COLO668 (cell line): ENCODE measurements at regions not wholly inside any gene's neighbourhood (a gene's known extent, or its start where the extent isn't known, plus 50 kb on each side); places are given as distances from the start of the nearest gene placed in this dataset.
"Not testable (repeated sequence)": the region's sequence is repeated elsewhere in the genome, so short reads cannot be mapped to it uniquely, and the experiment has no call there.

ENCODE experiments used
- DNase-seq: peaks from one replicate; lab custom pipeline; 2025; ENCODE audit not compliant: unreplicated experiment; lab: John Stamatoyannopoulos, UW

DNA sequence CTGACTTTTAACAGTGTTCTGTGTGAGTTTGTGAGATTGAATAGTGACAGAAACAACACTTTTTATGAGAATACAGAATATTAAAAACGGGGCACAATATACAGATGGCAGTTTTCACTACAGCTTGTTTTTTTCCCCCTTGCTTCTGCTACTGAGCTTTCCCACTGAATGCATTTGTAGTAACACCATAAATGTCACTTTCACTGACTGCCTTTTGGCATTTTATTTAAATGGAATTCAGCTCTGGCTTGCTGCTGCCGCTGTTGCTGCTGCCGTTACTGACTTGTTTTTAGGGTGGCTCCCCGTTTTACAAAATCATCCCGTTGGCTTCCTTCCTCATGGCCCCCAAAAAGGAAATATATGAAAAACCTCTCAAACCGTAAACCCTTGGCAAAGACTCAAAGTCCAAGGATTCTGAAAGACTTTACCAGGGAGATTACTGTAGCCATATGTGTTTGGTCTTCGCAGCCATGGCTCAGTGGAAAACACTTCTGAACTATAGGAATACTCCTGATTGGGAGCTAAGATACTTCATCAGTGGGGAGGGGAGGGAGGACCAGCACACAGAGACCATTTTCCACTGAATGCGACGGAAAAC, 151.0 kb downstream of the NUF2 start:
- no peak for DNase-seq

DNA sequence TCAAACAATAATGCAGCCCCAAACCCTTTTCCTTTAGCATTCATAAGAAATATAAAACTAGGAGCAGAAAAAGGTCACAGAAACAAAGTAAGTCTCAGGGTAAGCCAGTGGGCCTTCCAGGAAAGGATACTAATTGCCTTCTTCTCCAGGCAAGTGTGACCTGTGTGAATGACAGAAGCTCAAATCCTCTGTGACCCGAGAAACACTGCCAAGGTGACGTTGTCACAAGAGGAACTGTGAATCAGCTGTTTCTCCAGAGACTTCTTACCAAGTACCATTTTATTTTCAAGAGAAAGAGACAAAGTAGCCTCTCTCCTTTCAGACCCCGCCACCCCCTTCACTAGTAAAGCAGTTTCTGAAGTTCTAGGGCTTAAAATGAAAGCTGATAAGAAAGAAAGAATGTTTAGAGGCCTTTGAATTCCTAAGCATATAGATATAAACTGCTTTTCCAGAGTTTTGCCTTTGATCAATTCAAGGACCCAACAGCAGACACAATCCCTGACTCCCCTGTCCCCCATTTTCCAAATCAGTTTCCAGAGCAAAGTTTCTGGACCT, 155.6 kb downstream of the NUF2 start:
- no peak for DNase-seq

DNA sequence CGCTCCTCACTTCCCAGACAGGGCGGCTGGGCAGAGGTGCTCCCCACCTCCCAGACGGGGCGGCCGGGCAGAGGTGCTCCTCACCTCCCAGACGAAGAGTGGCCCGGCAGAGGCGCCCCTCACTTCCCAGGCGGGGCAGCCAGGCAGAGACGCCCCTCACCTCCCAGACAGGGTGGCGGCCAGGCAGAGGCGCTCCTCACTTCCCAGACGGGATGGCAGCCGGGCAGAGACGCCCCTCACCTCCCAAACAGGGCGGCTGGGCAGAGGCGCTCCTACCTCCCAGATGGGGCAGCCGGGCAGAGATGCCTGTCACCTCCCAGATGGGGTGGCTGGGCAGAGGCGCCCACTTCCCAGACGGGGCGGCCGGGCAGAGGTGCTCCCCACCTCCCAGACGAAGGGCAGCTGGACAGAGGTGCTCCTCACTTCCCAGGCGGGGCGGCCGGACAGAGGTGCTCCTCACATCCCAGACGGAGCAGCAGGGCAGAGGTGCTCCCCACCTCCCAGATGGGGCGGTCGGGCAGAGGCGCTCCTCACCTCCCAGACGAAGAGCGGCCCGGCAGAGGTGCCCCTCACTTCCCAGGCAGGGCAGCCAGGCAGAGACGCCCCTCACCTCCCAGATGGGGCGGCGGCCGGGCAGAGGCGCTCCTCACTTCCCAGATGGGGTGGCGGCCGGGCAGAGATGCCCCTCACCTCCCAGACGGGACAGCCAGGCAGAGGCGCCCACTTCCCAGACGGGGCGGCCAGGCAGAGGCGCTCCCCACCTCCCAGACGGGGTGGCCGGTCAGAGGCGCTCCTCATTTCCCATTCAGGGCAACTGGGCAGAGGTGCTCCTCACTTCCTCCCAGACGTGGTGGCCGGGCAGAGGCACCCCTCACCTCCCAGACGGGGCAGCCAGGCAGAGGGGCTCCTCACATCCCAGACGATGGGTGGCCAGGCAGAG, 176.9 kb downstream of the NUF2 start:
- DNase-seq = not testable (repeated sequence)

DNA sequence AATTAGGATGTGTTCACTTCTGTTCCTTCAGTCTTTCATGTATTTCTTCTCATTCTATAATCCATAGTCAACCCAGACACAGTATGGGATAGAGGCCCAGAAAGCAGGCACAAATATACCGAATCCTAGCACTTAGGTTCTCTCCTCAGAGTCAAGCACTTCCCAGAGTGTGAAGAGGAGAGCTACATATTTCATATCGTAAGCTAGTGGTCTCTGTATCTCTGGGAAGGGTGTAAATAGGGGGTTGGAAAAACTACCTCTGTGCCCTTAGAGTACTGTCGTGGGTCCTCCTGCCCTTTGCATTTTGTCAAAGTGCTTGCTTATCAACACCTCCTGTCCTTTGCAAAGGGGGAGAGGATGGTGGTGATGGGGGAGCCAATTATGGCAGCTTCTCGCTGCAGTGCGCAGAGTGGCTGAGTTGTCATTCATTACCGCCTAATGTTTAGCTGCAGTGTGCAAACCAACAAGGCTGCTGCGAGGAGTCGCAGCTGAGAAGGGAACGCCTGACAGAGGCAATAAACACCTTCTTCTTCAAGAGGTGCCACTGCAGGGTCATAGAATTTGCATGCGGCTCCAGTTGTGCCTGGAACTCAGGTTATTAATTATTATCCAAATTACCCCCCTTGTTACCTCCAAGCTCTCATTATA, 182.7 kb downstream of the NUF2 start:
- DNase-seq = no peak

DNA sequence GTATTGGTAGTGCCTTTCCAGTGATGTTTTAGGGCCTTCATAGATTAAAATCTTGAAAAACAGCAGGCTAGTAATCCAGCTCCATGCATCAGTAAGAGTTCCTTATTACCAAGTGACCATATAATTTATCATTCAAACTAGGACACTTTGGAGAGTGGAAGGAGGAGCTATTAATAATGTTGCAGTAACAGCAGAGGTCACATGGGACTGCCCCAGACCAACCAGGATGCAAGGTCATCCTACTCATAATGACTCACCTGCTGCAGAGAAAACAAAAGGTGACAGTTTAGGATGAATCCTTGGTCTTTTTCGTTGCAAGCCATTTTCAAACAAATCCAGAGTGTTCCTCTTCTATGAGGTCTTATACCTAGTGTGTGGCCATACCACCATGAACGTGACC, 187.4 kb downstream of the NUF2 start:
- no peak for DNase-seq

DNA sequence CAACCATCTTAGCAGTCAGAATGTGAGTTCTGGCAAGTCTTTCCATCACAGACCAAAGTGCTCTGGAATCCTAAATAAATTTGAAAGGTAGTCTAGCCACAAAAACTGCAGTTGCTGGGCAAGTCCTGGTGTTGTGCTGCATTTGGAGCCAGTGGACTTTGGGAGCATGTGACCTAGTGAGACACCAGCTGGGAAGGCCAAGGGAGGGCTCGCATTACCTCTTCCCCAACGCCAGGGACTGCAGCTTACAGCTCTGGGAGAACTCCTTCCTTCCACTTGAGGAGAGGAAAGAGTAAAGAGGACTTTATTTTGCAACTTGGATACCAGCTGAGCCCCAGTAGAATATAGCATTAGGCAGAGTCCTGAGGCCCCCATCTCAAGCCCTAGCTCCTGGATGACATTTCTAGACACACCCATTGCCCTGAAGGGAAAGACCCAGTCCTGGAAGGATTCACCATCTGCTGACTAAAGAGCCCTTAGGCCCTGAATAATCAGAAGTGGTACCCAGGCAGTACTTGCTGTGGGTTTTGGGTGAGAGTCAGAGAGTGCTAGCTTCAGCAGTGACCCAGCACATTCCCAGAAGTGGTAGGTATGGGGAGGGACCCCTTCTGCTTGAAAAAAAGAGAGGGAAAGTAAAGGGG, 190.7 kb downstream of the NUF2 start:
- DNase-seq = no peak

DNA sequence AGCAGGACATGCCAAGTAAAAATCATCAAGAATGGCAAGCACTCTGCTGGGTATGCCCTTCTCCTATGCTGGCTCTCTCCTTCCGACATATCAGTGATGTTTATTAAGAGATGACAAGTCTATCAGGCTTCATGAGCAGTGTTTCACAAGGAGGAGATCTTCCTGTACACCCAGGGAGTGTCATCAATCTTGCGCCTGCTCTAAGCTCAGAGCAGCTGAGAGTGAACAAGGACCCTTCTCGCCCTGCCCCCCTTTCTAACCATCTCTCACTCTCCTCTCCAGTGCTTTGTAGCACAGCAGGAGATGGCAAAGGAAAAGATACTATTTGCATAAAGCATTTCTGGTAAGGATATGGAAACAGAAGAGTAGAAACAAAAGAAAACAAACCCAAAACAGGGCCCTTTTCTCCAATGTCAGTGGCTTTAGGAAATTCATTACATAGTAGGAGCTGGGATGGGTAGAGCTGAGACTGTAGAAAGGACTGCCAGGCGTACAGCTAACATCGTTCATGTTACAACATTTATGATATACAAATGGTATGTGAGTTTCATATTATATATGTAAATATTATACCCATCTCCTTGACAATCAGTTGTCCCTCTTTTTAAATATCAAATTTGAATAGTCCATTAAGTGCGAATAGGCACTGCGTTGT, 201.7 kb downstream of the NUF2 start:
- no peak for DNase-seq

DNA sequence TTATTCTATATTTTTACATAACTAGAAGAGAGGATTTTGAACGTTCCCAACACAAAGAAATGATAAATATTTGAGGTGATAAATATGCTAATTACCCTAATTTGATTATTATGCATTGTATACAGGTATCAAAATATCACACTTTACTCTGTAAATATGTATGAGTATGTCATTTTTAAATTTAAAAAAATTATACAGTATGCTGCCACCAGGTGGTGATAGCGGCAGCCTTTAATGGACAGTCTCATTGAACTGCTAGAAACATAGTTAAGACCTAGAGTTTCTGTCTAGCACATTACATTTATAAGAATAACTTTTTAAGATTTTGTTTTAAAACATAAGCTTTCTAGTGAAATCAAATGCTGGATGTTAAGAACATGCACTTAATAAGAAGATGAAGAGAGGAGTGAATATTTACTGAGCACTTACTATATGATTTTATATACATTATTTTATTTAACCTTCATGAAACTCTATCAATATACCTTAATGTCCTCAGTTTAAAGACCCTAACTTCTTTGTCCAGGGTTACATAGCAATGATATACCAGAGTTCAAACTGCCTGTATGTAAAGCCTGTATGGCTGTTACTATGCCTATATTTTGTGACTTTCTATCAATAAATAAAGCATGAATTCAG, 207.1 kb downstream of the NUF2 start:
- DNase-seq = no peak

DNA sequence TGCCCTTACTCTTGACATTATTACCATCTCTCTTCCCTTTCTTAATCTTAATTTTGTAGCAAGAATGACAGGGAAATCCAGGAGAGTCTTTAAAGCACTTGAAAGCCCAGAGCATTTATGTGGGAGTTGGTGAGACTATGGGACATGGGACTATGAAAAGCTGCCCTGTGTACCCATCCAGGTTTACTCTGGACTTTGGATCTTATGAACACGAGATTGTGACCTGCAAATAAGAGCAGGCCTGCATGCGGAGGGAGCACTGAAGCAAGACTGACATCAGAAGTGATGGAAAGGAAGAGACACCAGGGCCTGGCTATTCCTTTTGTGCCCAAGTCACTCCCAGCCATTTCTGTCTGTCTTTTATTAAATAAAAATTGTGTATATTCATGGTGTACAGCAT, 209.6 kb downstream of the NUF2 start:
- DNase-seq = no peak

DNA sequence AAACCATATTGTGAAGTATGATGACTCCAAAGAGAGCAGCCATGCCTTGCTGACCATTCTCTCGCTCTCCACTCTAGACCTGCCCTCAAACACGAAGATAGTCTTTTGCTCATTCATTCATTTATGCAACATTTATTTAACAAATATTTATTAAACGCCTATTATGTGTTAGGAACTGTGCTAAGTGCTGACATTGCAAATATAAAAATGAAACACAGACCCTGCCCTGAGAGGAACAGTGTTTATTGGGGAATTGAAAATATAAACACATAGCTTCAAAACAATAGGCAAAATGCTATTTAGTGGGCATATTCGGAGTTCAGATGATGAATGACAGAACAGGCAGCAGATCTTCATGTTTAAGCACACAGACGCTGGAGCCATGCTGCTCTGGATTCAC, 213.6 kb downstream of the NUF2 start:
- DNase-seq = no peak

DNA sequence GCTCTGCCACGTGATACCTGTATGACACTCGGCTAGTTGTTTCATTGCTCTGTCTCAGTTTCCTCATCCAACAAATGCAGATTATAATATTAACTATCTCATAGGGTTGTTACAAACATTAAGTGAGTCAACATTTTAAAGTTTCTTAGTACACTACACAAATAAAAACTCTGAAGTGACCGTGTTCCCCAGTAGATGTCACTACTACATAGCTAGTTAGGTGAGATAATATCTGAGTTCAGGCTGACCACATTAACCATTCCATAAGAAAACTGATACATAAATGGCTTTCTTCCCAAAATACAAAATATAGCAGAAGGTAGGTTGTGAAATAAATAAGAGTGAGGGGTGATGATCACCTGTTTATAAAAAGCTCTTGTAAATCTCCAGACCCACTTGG, 214.1 kb downstream of the NUF2 start:
- DNase-seq = no peak

DNA sequence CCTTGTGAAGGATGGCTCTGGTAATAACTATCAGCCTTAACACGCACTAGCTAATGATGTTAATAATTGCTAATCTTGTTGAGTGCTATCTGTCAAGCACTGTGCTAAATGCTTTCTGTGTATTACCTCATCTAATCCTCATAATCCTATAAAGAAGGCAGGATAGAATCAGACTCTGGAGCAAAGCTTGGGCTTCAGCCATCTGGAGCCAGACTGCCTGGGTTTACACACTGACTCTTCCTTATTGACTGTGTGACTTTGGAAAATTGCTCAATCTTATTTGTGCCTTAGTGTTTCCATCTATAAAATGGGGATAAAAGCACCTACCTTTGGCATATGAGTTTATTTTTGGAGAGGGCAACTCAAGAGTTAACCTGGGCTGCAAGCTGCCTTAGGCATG, 216.1 kb downstream of the NUF2 start:
- DNase-seq = no peak

DNA sequence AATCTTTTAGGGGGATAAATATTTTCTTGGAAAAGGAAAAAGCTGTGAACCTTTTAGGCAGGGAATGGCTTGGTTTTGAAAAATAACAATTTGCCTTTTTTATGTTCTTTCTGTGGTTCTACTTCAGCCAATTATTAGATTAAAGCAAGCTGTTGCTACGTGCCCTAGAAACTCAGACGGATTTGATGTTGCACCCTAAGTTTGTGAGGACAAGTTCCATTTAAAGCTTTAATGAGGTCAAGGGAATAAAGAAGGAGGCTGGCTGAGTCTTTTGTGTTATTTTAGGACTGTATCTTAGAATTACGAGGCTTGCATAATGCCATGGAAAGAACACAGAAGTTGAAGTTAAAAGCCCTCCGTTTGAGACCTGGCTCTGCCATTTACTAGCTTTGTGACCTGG, 216.9 kb downstream of the NUF2 start:
- DNase-seq = no peak

DNA sequence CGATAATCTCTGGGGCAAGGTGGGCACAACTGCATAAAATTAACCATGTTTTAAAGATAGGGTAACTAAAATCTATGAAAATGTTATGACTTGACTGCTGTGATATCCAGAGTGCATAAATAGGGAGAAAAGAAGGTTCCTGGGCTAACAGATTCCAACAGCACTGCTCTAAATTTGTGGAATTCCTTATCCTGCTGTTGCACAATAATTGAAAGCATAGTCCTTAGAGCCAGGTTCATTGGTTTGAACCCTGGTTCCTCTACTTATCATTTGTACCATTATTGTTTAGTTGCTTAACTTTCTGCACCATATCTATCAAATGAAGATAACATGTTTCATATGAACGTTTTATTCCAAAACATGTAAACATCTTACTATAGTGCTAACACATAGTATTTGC, 219.0 kb downstream of the NUF2 start:
- DNase-seq = no peak

DNA sequence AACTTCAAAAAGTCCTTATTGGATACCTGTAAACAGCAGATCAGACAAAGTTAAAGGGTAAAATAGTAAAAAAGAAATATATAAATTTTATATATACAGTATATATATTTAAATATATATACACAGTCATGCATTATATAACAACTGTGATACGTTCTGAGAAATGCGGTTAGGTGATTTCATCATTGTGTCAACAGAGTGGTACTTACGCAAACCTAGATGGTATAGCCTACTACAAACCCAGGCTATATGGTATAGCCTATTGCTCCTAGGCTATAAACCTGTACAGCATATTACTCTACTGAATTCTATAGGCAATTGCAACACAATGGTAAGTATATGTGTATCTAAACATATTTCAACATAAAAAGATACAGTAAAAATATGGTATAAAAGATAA, 222.7 kb downstream of the NUF2 start:
- no peak for DNase-seq

DNA sequence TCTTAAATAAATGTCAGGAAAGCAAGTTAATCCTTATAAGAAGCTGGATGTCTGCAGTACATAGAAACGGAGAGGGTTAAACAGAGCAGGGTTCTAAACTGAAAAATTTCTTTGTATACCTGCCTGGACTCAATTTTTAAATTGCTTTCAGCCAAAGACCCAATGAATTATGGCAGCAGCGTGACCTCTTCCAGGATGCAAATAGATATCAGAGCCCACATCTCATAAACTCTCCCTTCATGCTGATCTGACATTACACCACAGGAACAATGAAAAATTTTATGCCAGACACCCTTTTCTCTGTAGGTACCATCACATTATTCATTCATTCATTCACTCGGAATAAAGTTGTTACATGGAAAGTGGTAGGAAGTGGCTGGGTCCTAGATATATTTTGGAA, 236.4 kb downstream of the NUF2 start:
- no peak for DNase-seq

DNA sequence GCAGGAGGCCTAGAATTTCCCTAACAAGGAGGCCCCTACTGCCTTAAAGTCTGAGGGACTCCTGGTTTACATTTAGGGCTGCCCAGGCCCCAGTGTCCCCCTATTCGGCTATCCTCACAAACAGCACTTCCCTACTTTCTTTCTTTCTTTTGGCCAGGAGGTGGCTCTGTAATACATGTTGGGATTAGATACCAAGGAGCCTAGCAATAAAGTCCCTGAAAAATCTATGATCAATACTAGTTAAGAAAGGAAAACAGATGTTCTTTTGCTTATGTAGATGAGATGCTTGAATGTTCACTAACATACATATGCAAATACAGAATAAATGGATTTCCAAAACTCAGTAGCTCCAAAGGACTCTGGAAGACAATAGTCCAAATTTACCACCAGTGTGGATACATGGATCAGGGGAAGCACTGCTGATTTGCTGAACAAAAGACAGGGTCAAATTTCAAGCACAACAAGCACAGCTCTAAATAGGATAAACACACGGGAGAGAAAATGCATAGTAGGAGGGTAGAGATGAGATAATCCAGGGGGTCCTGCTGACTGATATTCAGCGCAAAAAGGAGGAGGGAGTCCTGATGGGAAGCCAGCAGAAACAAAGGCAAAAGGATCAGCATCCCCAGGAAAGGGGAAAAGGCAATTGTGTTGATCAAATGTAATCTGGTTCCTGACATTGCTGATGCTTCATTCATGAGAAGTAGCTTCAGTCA, 240.0 kb downstream of the NUF2 start:
- no peak for DNase-seq

DNA sequence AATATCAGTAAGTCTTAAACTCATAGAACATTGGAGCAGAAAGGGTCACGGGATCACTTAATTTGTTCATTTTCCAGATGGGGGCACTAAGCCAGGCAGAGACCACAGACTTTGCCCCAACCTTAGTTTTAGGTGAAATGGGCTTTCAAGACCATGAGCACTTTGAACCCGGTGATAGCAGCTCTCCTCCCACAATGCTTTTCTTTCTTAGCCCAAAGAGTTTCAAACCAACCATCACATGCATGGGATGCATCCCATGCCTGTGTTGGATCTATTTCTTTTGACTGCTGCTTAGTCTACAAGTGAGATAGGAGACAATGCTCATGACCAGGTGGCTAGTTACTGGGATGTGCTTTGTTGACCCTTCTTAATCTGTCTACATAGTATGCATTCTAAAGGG, 240.6 kb downstream of the NUF2 start:
- DNase-seq = no peak

DNA sequence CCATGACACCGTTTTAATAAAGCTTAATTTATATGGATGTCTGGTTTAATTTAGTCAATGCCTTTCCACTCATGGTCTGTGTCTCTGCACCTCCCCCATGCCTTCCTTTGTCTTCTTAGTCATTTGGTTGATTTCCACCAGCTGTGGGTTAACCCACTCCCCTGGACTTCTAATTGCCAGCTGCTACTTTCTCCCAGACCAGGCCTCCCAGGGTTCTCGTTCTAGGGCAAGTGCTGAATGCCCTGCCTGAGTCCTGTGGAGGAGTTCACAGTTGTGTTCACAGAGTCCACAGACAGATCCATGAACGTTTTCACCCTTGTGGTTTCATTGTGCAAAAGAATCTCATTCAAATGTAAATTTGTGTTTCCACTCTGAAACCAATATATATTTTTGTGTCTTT, 243.4 kb downstream of the NUF2 start:
- no peak for DNase-seq

DNA sequence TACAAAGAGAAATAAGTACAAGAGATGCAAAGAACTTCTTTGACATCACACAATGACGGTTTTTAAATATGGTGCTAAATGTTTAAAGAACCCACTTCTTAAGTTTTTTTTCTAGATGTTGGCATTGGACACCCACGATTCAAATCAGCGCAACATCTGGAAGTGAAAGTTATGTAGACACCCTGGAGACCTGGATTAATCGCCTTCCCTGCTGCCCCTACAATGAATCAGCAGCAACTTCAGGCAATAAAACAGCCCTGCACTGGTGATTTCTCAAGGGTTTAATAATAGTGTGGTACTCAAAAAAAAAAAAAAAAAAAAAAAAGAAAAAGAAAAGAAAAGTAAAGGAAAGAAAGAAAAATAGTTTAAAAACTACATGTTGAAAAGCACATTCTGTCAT, 248.3 kb downstream of the NUF2 start:
- DNase-seq = no peak
